HG03520 (cell line): ENCODE measurements at regions not wholly inside any gene's neighbourhood (a gene's known extent, or its start where the extent isn't known, plus 50 kb on each side); places are given as distances from the start of the nearest gene placed in this dataset.
"Not testable (repeated sequence)": the region's sequence is repeated elsewhere in the genome, so short reads cannot be mapped to it uniquely, and the experiment has no call there.

Source experiments
- ATAC-seq: cut with Tn5 transposase; IDR thresholded peaks from one replicate; pipeline ENCODE4 v1.9.1; 2021; ENCODE audit warnings: mild to moderate bottlenecking, moderate library complexity; ENCODE audit not compliant: unreplicated experiment

DNA sequence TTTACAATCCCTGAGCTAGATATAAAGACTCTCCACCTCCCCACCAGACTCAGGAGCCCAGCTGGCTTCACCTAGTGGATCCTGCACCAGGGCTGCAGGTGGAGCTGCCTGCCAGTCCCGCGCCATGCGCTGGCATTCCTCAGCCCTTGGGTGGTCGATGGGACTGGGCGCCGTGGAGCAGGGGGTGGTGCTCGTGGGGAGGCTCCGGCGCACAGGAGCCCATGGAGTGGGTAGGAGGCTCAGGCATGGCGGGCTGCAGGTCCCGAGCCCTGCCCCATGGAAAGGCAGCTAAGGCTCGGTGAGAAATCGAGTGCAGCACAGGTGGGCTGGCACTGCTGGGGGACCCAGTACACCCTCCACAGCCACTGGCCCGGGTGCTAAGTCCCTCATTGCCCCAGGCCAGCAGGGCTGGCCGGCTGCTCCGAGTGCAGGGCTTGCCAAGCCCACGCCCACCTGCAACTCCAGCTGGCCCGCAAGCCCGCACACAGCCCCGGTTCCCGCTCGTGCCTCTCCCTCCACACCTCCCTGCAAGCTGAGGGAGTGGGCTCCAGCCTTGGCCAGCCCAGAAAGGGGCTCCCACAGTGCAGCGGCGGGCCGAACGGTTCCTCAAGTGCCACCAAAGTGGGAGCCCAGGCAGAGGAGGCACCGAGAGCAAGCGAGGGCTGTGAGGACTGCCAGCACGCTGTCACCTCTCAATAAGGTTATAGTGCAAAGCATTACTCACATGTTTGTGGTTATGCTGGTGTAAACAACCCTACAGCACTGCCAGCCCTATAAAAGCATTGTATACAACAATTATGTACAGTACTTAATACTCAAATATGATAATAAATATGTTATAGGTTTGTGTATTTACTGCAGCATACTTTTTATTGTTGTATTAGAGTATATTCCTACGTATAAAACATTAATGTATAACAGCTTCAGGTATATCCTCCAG is 757.3 kb downstream of the SLC6A15 start:
- ATAC-seq = not testable (repeated sequence)

DNA sequence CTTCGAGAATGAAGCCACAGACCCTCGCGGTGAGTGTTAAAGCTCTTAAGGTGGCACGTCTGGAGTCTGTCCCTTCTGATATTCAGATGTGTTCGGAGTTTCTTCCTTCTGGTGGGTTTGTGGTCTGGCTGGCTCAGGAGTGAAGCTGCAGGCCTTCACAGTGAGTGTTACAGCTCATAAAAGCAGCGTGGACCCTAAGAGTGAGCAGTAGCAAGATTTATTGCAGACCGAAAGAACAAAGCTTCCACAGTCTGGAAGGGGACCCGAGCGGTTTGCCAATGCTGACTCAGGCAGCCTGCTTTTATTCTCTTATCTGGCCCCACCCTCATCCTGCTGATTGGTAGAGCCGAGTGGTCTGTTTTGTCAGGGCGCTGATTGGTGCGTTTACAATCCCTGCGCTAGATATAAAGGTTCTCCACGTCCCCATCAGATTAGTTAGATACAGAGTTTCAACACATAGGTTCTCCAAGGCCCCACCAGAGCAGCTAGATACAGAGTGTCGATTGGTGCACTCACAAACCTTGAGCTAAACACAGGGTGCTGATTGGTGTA is 758.1 kb downstream of the SLC6A15 start:
- ATAC-seq = not testable (repeated sequence)

DNA sequence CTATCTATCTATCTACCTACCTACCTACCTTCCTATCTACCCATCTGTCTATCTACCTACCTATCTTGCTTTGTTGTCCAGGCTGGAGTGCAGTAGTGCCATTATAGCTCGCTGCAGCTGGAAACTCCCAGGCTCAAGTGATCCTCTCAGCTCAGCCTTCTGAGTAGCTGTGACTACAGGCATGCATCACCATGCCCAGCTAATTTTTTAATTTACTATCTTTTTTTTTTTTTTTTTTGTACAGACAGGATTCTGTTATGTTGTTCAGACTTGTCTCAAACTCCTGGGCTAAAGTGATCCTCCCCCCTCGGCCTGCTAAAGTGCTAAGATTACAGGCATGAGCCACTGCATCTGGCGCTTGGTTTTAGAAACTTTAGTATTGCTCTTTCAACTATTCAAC is 762.4 kb downstream of the SLC6A15 start:
- no peak for ATAC-seq

DNA sequence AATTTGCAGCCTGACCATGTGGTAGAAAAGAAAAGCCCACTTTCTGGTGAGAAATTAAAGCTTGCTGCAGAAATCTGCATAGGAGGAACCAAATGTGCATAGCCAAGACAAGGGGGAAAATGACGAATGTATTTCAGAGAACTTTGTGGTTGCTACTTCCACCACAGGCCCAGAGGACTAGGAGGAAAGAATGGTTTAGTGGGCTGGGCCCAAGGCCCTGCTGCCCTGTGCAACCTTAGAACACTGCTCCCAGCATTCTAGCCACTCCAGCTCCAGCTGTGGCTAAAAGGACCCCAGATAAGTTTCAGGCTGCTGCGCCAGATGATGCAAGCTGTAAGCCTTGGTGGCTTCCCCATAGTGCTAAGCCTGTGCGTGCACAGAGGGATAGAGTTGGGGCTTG is 764.3 kb downstream of the SLC6A15 start:
- ATAC-seq = no peak

DNA sequence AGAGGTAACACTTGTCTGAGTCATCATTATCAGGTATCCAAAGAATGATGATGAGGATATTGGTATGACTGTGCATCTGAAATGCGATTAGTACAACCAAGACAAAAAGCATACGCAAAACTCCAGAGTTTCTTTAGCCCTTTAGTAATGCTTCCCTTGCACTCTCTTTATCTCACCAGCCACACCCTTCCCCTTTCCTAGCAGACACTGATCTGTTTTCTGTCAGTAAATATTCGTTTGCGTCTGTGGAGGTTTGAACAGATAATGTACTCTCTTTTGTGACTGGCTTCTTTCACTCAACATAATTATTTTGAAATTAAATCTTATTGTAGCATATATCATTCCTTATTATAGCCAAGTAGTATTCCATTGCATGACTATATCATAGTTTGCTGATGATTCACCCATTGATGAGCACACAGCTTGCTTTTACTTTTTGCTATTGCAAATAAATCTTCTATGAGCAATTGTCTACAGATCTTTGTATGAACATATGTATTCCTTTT is 775.7 kb downstream of the SLC6A15 start:
- ATAC-seq = no peak

DNA sequence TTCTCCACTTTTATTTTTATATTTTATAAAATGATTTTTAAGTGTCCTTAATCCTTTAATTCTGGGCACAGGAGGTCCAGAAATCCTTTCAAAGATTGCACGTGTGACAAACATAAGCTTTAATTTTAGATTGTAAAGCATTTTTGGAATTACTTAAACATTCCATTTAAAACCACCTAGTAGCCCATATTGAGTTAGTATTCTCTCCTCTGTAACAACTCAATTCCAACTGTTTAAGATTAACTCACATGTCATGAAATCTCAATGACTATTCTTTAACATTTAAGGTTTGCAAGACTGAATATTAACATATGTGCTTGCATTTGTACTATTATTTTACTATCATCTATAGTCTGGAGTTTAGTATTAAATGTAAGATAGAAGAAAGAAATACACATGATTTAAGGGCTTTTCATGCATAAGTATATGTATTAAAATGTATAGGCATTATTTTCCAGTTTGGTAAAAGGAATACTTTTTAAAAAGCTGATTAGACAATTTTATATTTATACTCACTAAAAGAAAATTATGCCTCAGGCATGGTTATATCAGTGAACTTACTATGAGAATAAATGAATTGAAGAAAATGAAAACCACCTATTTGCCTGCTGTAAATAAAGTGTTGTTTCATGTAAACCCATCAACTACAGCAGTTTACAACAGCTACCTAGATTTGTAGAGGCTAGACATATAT is 776.9 kb downstream of the SLC6A15 start:
- no peak for ATAC-seq

DNA sequence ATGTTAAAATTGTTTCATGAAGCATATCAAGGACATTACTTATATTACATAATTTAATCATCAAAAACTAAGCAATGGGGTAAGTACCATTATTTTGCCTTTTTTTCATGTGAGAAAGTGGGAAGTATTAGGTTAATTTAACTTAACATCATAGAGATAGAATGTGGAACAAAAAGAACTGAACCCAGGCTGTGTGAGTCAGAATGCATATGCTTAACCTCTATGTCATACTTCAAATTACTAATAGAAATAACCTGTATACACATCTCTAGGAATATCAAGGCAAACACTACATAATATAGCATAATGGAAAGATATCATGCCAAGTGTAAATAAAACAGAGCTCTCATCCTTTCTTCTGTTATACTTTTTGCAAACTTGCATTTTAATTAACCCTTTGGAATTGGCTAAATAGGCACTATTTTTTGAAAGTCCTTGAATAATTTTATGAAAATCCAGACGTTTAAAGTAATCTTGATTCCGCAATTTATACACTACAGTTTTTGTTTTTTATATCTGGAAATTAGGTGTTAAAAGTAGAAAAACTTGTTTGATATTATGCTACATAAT is 777.7 kb downstream of the SLC6A15 start:
- no peak for ATAC-seq

DNA sequence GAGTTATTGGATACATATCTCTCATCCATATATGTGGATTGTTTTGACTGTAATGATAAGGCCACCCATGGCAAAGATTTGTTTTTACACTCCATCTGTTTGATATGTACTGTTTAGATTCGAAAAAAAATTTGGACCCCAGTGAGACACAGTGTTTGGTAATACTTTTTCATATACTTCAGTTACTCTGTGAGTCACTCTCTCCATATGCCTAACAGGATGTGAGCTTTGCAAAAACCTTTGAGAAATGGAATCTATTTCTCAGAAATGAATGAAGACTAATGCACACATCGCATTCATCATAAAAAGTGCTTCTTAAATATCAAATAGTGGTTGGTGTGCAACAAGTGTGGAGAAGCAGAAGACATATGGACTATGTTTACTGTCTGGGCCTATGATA is 781.5 kb downstream of the SLC6A15 start:
- ATAC-seq = no peak

DNA sequence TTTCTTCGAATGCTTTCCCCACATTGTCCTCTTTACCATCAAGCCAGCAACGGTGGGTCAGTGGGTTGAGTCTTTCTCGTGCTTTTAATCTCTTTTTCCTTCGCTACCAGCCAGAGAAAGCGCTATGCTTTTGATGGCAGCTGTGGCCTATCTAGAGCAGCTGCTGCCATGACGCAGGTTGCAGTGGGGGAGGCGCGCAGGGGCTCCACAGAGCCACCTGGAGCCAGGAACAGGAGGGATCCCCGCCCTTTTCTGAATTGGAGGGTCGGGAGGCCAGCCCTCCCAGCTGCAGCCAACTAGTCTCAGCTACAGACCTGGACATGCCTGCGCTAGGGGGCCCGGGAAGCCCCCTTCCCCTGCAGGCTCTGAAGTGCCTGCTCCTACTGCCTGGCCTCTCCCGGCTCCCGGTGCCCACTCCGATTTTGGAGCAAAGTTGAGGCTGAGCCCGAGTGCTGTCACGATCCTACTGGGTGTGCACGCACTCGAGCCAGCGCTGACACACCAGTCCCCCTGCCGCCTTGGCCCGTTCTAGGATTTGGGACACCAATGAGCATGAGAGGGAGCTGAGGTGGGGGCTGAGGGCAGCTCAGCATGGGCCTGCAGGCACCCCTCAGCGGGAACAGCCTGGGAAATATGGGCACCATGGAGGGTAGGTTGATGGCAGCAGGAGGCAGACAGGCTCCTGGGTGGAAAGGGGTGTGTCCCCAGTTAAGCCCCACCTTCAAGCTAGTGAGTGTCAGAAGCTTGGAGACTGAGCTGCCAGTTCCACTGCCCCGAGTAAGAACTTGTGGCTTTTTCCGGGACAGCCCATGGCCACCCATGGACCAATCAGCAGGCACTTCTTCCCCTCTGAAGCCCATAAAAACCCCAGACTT is 784.2 kb downstream of the SLC6A15 start:
- ATAC-seq = no peak

DNA sequence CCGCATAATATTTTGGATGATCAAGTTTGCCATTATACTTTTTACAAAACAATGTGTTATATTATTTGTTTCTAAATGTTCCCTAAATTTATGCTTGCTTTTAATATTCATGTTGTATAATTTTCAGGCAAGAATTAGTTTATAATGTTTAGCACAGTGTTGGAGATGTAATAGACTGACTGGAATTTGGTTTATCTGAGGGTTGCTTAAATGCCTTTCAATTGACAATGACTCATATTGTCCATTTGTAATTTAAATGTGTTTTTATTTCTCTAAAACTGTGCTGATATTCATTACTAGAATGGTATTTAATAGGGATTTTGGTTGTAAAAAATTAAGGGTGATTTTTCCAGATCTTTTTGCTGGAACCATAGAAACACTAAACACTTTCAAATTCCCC is 788.4 kb downstream of the SLC6A15 start:
- ATAC-seq = no peak

DNA sequence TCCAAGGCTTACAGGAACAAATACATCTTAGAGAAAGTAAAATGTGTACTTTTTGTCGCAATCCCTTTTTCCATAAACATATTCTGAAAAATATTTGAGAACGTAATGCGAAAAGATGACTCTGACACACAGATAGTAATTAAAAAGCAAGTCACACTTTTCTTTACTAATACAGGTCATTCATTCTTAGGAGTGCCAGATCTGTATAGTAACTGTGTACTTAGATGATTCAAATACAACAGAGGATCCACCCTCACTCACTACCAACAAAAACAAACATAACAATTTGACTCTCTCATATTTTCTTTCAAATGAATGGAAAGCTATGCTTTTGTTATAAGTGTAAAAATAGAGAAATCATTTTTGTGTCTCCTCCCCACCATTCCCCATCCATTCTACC is 795.4 kb downstream of the SLC6A15 start:
- no peak for ATAC-seq

DNA sequence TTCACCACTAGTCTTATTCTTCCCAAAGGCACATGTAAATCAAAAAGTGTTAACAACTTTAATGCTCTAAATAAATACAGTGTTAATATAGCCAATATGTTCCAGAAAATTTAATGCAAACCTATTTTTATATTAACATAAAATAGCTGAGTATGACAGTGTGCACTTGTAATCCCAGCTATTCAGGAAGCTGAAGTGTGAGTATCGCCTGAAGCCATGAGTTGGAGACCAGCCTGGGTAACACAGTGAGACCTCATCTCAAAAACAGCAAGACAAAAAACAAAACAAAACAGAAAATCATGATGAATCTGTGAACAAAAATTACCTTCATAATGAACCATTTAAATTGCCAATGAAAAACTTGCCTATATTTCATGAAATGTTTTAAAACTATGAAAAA is 798.9 kb downstream of the SLC6A15 start:
- no peak for ATAC-seq

DNA sequence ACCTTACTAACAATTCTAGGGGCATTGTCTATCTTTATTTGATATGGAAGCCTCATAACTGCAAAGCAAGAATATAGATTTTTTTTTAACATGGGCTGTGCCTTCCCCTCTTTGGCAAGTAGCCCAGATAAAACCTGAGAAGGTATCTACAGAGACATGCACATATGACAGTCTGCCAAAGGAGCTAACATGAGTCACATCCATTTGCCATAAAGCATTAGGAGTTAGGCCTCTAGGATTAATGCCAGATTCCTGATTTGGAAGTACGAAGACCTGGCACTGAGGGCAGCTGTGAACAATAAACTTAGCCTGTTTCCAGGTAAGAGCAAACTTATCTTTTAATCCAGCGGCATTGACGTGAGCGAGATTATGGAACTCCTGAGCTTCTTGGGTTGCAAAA is 808.7 kb downstream of the SLC6A15 start:
- not testable (repeated sequence) for ATAC-seq

DNA sequence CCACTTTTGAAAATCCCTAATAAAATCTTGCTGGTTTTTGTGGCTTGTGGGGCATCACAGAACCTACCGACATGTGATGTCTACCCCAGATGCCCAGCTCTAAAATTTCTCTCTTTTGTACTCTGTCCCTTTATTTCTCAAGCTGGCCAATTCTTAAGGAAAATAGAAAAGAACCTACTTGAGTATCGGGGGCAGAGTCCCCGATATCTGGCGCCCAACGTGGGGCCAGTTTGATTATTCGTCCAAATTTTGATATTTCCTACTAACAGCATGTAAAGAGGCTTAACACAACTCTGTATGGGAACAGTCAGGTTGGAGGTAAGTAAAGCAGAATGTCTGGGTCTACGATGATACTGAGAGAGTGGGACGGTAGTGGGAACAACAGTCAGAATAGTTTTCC is 810.6 kb downstream of the SLC6A15 start:
- not testable (repeated sequence) for ATAC-seq

DNA sequence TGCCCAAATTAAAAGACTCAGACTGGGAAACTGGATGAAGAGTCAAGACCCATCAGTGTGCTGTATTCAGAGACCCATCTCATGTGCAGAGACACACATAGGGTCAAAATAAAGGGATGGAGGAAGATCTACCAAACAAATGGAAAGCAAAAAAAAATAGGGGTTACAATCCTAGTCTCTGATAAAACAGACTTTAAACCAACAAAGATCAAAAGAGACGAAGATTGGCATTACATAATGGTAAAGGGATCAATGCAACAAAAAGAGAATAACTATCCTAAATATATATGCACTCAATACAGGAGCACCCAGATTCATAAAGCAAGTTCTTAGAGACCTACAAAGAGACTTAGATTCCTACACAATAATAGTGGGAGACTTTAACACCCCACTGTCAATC is 813.0 kb downstream of the SLC6A15 start:
- ATAC-seq = not testable (repeated sequence)

DNA sequence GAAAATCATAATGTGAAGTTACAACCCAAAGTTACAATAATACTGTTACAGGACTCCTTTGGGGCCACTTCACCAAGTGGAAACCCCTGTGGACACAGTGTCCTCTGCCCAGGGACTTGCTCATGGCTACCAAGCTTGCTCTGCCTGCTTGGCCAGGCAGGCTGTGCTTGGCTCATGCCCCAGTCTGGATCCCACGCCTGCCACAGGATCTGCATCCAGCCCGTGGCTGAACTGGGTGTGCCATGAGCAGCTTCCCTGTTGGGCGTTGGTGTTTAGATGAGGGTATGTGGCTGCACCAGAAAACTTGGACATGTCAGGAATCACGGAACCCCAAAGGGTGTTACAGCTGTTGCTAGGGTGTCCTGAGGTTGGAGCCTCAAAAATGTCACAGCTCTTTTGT is 820.9 kb downstream of the SLC6A15 start:
- ATAC-seq = no peak

DNA sequence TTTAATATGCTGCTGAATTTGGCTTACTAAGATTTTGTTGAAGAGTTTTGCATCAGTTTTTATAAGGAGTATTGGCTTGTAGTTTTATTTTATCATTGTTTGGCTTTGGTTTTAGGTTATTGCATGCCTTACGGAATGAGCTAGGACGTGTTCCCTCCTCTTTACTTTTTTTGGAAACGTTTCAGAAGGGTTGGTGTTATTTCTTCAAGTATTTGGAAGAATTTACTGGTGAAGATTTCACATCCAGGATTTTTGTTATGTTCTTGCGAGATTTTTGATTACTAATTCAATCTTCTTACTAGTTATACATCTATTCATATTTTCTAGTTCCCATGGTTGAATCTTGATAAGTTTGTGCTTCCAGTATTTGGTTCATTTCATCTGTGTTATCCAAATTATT is 823.2 kb downstream of the SLC6A15 start:
- ATAC-seq = no peak

DNA sequence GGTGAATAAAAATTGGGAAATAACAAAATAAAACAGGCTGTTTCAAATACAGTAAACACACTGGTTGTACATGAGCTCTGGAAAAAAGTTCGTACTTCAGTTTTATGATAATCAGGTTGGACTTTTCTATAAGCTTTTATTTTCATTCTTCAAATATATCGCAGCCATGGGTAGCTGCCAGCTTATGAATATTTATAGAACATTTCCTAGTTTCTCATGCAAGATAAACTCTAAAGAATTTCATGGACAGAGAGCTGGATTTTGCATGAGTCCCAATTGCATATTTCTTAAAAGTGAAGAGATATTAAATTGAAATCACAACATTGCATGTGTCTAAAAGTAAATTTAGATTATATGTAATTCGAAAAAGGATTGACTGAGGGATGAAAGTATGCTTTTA is 827.6 kb downstream of the SLC6A15 start:
- ATAC-seq = no peak

DNA sequence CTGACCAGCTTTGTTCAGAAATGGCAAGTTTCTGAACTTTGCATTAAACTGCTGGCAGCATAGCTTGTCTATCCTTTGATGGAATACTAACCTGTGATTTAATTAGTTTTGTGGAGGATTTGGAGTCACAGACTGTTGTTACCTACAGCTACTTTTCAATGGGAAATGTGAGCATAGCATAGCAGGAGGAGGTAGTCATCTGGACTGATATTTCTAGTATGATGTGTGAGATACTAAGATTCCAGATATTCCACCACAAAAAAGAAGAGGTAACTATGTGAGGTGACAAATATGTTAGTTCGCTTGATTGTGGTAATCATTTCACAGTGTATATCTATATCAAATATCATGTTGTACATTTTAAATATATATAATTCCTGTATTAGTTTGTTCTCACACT is 833.0 kb downstream of the SLC6A15 start:
- no peak for ATAC-seq

DNA sequence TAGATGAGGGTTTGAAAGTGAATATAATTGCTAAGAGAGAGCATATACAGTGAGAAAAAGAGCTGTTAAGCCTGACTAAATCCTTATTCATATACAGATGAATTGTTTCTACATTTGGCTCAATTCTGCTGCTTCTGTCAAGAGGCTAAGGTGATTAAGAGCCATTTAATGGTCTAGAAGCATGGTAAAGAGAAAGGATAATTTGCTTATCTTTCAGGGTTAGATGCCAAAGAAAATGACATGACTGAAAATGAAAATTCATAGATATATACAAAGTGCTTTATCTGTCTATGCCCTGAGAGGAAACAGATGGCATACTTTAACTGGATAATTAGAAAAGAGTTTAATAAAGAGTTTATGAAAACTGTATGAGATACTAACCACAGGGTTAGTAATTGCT is 834.9 kb downstream of the SLC6A15 start:
- no peak for ATAC-seq
